NCI-H2029 treated with DMSO at 0.1 percent for 48 hours (cell line): ENCODE measurements at regions not wholly inside any gene's neighbourhood (a gene's known extent, or its start where the extent isn't known, plus 50 kb on each side); places are given as distances from the start of the nearest gene placed in this dataset.
"Not testable (repeated sequence)": the region's sequence is repeated elsewhere in the genome, so short reads cannot be mapped to it uniquely, and the experiment has no call there.

Experiments used
- DNase-seq: peaks from one replicate; lab custom pipeline; 2025; lab: John Stamatoyannopoulos, UW

DNA sequence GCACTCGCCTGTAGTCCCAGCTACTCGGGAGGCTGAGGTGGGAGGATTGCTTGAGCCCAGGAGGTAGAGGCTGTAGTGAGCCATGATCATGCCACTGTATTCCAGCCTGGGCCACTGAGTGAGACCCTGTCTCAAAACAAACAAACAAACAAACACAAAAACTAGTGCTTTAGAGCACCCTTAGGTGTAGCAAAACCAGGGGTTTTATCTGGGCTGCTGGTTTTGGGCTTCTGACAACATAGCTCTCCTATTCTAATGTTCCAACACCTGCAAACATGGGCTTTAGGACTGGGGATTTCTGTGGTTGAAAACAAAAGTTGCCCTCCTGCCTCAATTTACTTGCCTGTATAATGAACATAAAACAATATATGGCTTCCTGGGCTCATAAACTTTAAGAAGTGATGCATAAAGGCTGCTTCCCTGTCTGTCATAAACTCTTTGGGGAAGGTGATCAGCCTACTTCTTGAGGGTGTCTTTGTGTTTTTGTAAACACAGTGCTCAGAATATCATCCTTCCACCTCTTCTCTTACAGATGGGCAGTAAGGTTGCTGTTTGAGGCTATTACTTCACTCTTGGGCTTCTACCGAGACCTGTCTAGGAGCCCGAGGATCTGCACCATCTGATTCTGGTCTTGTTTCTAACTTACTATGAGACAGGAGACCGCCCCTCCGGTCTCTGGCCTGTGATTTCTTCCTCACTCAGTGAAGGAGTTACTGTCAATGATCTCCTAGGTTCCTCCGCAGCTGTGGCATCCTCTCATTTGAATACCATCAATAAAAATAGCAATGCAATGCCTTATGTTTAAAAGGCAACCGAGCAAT is 246.5 kb downstream of the MYCN start:
- no peak for DNase-seq

DNA sequence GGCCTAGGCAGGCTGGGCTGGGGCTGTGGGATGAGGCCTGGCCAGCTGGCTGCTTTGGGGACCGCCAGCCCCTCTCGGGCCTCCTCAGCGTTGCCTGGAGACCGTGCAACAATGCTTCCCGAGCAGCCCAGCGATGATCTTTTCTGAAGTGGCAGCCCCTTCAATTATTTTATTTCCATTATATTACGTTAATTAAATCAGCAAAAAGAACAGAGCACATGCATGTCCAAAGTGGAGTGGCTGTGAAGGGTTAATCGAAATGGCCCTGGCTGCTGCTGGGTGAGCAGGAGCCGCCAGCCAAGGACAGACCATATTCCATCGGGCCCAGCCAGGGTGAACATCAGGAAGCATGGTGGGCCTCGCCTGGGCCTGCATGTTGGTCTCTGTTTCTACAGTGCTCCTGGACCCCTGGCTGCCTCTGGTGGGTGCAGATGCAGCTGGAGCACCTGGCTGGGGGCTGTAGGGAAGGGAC is 245.5 kb downstream of the MYCN start:
- DNase-seq: no peak

DNA sequence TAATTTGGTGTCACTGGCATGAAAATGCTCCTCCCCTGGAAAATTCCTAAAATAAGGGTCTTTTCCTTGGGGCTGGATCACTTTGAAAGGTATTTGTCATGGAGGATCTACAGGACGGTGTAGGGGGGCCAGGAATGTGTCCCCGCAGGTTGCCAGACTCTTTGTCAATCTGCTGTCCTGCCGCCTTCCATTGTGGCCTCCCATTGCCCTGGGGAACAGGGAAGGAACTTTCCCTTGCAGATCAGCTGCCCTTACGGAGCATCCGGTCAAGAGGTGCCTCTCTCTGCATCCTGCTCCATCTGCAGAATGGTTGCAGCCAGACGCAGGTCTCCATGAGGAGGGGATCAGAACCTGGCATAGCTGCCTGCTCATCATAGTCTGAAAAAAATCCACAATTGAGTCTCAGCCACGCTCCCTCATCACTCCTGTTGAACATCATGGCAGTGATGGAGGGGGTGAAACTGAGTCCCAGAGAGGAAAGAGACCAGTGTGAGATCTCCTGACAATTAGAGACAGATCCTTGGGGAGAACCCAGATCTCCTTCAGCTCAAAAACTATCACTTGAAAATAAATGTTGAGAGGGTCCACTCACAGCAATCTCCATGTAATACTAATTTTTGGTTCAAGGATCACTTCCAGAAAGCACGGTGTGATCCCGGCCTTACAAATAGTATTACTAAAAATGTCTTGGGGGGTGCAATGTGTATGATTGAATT is 244.8 kb downstream of the MYCN start:
- DNase-seq: no peak

DNA sequence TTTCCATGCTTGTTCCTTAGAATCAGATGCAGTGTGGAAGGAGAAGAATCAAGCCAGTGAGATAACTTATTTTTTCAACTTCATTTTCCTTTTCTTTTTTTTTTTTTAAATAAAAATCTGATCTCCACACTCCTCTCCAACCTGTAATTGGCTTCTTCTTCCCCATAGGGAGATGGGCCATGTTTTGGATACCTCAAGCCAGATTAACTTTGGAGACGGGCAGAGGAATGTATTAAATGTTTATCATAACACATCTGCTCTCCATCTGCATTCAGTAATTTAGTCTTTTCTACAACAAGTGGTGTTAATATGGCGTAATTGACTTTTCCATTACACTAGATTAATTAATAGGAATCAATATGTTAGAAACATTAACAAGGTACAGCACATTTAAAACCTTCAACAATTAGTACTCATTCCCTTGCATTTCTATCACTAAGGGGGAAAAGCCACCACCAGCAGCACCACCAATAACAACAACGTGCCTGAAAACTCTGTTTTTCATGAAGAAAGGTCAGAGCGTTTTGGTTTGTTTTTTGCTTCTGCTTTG is 244.1 kb downstream of the MYCN start:
- DNase-seq: no peak

DNA sequence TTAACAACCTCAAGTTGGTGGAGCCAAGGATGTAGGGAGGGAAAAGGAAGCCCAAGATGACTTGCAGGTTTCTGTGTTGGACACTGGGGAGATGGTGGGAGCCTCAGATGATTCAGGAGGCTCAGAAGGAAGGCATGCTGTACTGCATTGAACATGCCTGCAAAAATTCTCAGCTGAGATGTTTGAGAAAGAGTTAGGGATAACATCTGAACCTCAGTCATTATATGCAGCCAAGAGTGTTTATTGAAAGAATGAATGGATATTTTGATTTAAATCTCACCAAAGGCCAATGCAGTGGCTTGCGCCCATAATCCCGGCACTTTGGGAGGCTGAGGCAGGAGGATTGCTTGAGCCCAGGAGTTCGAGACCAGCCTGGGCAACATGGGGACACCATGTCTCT is 243.0 kb downstream of the MYCN start:
- no peak for DNase-seq

DNA sequence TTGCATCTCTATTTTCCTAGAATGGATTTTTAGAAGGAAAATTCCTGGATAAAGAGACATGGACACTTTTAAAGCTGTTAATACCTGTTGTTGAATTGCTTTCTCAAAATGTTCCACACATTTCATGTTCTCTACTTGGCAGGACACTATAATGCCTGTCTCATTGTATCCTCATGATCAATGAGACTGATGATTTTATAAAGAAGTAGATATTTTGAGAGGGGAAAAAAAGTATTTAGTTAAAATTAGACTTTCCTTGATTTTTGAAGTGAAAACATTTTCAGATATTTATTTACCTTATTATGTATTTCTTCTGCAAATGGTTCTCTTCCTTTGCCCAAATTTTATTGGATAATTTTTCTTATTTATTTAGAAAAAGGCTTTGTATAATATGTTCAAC is 242.5 kb downstream of the MYCN start:
- no peak for DNase-seq

DNA sequence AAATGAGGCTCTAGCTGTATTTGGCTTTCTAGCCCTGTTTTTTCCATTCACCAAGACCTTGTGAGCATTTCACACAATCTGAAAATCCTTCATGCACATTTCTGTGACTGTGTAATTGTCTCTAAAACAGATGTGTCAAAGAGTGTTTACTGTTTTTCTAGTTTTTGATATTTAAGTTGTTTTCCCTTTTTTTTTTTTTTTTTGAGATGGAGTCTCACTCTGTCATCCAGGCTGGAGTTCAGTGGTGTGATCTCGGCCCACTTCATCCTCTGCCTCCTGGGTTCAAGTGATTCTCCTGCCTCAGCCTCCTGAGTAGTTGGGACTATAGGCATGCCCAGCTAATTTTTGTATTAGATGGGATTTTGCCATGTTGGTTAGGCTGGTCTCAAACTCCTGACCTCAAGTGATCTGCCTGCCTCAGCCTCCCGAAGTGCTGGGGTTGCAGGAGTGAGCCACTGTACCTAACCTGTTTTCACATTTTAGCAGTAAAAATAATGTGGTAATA is 242.0 kb downstream of the MYCN start:
- not testable (repeated sequence) for DNase-seq

DNA sequence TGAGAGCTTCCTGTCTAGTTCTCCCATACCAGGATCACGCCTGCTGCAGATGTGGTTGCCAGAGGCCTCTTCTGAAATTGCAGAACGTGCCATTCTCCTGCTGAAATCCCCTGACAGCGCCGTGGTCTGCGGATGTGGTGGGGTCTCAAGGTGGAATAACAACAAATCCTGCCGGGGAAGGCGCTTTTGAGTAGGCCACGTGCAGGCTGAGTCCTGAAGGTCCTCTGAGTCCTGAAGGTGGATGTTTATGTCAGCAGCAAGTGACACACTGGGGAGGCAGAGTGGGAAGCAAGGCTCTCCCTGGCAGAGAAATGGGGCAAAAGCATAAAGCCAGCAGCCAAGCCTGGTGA is 241.4 kb downstream of the MYCN start:
- DNase-seq: no peak

DNA sequence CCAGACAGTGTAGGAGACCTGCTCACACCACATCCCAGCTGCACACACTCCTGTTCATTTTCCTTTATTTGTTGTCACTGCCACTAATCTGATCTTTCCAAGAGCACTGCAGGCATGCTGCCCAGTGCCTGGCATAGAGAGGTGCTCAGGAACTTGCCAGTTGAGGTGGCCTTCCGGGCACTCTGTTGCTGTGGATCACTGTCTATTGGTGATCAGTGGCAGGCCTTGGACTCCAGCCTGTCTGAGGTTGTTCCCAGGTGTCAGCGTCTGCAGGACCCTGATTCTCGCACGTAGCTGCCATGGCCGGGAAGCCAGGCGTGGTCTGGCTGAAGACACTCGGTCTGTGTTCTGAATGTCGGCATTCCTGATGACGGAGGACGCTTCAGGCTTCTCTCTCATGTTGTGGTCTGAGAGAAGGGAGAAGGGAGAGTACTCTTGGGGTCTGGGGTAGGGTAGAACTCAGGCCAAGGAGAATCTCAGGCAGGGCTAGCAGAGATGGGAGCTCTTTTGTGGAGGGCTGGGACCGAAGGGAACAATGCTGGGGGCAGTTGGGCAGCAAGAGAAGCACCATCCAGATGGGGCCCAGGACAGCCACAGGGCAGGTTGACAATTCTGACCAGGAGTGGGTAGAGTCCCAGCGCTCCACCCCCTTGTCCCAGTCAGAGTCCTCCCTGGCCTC is 240.9 kb downstream of the MYCN start:
- DNase-seq: no peak

DNA sequence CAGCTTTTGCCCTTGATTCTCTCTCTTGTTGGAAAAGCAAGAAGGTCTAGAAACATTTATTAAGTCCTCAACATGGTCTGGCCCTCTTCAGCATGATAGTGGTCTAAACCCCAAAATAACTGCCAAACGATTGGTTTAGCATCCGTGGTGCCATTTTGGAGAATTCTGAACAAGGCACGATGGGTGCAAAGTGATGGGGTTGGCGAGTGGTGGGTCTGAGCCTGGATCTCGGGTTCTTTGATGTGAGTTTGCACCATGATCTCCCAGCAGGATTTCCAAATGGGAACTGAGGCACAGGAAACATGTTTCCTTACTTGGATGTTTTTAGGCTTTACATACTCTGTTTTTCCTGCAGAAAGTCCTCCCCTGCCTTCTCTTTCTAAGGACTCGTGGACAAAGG is 240.3 kb downstream of the MYCN start:
- no peak for DNase-seq

DNA sequence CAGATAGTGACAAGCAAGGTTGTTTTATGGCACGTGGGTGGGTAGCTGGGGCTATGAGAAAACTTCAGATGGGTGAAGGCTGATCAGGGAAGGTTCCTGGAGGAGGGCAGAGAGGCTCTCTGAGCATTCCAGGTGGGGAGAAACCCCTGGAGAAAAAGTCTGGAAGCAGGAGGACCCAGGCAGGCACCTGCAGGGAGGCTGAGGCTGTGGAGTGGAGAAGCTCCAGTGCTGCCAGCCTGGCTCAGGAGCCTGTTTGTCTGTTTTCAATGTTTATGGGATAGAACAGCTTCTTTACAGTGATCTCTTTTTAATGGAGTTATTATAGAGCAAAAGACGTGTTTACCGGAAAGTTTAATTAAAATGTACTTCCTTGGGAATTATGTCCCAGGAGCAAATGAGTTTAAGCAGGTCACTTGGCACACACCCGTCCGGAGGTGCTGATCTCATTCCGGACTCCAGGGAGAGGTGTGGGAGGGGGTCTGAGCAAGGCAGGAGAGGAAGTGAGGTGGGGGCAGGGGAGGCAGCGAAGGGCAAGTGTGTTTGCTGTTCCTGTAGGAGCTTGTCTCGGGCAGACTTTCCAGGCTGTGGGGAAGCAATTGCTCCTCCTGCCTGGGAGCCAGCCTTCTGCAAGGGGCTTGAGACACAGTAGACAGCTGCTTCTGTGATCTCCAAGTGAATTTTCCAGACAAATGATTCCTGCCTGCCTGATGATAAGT is 239.5 kb downstream of the MYCN start:
- DNase-seq: no peak

DNA sequence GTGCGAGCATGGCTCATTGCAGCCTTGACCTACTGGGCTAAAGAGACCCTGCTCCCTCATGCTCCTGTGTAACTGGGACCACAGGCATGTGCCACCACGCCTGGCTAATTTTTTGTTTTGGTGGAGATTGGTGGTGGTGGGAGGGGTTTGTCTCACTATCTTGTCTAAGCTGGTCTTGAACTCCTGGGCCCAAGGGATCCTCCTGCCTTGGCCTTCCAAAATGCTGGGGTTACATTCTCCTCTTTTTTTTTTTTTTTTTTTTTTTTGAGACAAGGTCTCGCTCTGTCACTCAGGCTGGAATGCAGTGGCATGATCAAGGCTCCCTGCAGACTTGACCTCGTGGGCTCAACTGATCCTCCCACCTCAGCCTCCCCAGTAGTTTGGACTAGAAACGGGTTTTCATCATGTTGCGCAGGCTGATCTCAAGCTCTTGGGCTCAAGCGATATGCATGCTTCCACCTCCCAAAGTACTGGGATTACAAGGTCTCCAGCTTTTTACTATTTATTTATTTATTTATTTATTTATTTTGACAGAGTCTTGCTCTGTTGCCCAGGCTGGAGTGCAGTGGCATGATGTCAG is 238.3 kb downstream of the MYCN start:
- DNase-seq: no peak

DNA sequence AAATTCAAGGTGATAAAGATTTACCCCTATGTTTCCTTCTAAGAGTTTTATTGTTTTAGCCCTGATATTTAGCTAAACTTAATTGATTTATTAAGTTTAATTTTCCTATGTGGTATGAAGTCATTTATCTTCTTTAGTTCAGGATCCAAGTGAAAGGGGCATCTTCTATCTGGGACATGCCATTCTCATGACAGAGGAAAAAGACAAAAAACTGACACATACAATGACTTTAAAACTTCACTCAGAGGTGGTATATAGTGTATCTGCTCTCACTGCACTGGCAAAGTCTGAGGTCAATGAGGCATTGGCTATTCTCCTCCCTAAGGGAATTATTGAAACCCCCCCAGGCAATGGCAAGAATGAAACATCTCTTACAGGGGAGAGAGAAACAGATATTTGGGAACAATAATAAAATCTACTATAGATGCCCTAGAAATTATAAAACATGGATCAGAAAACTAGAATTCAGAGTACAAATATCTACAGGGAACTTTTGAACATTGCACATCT is 237.4 kb downstream of the MYCN start:
- no peak for DNase-seq

DNA sequence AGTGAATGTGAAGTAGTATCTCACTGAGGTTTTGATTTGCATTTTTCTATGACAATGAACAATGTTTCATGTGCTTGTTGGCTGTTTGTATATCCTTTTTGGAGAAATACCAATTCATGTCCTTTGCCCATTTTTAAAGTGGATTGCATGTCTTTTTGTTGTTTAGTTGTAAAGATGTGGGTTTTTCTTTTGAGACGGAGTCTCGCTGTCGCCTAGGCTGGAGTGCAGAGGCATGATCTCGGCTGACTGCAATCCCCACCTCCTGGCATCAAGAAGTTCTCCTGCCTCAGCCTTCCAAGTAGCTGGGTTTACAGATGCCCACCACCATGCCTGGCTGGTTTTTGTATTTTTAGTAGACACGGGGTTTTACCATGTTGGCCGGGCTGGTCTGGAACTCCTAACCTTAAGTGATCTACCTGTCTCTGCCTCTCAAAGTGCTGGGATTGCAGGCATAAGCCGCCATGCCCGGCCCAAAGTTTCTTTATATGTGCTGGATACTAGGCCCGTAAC is 236.7 kb downstream of the MYCN start:
- DNase-seq: no peak

DNA sequence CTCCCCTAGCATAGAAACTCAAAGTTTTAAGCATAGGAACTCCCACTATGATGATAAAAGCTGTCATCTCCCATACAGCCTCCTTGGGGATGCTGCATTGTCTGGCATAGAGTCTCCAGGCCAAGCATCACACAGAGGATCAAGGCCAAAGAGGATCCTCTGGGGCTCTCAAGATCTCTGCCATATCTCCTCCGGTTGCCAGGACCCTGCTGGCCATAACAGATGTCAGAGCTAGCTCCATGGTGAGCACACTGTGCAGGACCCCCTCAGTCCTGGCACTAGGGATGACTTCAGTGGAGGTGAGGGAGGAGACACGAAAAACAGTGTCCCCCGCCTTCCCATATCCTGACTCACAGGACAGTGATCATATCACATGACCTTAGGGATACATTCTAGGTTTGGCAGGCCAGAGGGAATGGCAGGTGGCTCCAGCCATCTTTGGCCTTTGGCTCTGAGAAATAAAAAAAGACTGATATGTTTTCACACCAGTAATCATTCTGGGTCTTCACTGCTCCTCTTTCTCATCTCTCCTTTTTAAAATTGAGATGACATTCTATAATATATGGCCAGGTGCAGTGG is 235.0 kb downstream of the MYCN start:
- no peak for DNase-seq

DNA sequence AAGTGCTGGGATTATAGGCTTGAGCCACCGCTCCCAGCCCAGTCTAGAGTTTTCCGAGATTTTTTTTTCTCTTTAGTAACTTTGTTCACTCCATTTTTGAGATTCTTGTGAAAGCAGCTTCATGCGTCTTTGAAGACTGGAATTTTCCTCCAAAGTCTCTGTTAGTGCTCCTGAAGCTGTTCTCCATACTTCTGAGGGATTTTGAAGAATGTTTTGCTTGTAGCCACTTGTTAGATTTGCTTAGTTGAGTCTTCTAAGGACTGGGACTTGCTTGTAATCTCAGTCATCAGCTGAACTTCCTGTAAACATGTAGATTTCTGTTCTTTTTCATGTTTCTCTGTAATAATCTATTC is 234.3 kb downstream of the MYCN start:
- DNase-seq: no peak

DNA sequence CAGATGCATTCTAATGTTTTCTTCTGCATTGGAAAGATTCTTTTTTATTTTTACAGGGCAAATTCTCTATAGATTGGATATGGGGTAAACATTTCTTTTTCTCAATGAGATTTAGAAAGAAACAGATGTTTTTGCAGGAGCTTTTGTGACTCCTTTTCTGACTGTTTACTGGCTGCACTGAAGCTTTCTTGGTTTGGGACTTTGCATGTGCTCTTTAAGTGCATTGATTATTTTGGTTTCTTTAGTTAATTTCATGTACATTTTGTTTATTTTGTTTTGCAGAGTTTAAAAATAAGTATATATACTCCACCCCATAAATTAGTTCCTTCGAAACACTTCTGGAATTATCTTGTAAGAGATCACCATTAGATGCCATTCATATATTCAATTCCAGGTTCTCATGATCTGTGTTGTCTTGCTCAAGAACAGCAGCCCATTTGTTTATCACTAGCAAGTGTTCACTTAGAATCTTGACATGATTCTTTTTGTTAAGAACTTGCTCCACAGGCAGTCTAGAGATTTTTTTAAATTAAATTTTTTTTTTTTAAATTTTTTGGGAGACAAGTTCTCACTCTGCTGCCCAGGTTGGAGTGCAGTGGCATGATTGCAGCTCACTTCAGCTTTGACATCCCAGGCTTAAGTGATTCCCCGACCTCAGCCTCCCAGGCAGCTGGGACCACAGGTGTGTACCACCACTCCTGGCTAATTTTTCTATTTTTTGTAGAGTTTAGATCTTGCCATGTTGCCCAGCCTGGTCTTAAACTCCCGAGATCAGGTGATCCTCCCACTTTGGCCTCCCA is 233.7 kb downstream of the MYCN start:
- DNase-seq: no peak

DNA sequence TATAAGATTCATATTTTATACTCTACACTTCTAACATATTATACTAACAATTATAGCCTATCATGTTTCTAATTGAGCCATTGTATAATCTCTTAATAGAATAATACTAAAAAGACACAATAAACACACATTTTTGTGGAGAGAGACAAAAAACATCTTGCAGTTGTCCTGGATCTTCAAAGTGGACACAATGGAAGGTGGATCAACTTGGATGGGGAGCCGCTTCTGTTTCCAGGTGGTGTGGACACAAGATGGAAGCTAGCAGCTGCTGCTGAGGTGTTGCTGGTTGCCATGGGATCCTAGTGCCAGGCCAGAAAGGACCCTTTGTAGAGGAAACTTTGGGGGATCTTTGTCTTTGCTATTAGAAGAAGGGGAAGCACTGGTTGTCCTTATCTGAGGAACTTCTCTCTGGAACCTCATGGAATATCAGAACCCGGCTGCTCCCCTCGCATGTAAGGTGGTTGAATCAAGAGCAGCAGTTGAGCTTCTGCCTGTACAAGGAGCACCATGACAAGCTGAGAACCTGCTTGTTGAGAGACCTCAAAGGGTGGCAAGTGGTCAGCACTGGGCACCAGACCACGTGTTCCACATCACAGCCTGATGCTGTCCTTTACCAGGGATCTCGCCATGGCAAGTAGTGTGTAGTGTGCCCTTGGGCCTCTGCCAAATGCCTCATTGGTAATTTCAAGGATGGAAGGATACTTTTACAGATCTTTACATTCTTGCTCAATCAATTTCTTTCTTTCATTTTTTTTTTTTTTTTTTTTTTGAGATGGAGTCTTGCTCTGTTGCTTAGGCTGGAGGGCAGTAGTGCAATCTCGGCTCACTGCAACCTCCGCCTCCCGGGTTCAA is 232.2 kb downstream of the MYCN start:
- no peak for DNase-seq

DNA sequence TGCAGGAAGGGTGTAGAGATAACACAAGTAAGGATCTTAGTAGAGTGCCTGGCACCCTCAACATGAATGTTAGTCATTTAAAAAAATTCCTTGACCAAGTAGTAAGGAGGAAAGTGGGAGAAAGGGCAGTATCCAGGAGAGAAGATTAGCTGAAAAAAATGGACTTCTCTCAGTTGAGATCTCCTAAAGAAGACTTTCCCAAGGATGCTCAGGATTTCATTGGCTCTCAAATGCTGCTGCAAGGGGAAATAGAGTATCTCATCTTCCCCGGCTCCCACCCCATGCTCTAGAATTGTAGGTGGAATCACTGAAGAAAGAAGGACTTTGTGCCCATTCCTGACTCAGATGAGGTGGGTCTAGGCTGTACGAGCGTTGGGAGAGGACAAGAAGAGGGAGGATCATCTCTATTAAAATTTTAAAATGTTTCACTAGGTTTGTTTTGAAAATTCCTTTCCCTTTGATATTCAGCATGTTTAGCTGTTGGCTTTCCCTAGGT is 231.1 kb downstream of the MYCN start:
- DNase-seq: no peak
